A673 (cell line): ENCODE measurements at regions not wholly inside any gene's neighbourhood (a gene's known extent, or its start where the extent isn't known, plus 50 kb on each side); places are given as distances from the start of the nearest gene placed in this dataset.

Experiments used
- BruUV-seq: library from RNA; stranded (reverse); fragments of 400-500 nt; replicated peaks from 2 replicates; lab custom pipeline; 2021; lab: Mats Ljungman, UMichigan
- CTCF ChIA-PET: fragments of 300-600 bp; sonication (Branson Sonifier 250); formaldehyde crosslinking; loops from one replicate; lab custom pipeline; 2022; ENCODE audit warnings: antibody characterized with exemption; lab: Charles Lee
- POLR2A ChIA-PET: fragments of 300-600 bp; sonication (Branson Sonifier 250); formaldehyde crosslinking; loops from one replicate; lab custom pipeline; 2022; ENCODE audit warnings: antibody characterized with exemption; ENCODE audit not compliant: low non-redundant PET; lab: Charles Lee
- DNase-seq: peaks from one replicate; pipeline ENCODE4 v3.0.0-alpha.2; 2015; ENCODE audit warnings: low spot score
- H3K27ac ChIP-seq: fragments of 200-600 bp; sonication (generic); 2 replicates; pipeline ENCODE4 v1.5.1; 2016; ENCODE audit warnings: mixed run types, low read depth, mild to moderate bottlenecking, mixed read lengths, antibody characterized with exemption, low read length; ENCODE audit not compliant: poor library complexity, severe bottlenecking
- H3K27me3 ChIP-seq: fragments of 200-600 bp; sonication (generic); replicated peaks from 2 replicates; pipeline ENCODE4 v1.6.1; 2017; ENCODE audit warnings: mixed run types, low read depth, mild to moderate bottlenecking, mixed read lengths, antibody characterized with exemption, low read length; ENCODE audit not compliant: insufficient read depth, poor library complexity
- H3K36me3 ChIP-seq: fragments of 200-600 bp; sonication (generic); 2 replicates; pipeline ENCODE4 v1.6.1; 2016; ENCODE audit warnings: mixed run types, mild to moderate bottlenecking, mixed read lengths, antibody characterized with exemption, low read length; ENCODE audit not compliant: insufficient read depth, poor library complexity, severe bottlenecking
- H3K4me1 ChIP-seq: fragments of 200-600 bp; sonication (generic); 2 replicates; pipeline ENCODE4 v1.6.1; 2017; ENCODE audit warnings: mixed run types, mild to moderate bottlenecking, mixed read lengths, antibody characterized with exemption, low read length; ENCODE audit not compliant: insufficient read depth, poor library complexity, severe bottlenecking
- H3K4me3 ChIP-seq: fragments of 200-600 bp; sonication (generic); 2 replicates; pipeline ENCODE4 v1.5.1; 2016; ENCODE audit warnings: low read depth, mixed run types, mild to moderate bottlenecking, mixed read lengths, low read length; ENCODE audit not compliant: poor library complexity, severe bottlenecking
- H3K9me3 ChIP-seq: fragments of 200-600 bp; sonication (generic); 2 replicates; pipeline ENCODE4 v1.6.1; 2016; ENCODE audit warnings: mixed run types, low read depth, mild to moderate bottlenecking, mixed read lengths, antibody characterized with exemption, low read length; ENCODE audit not compliant: poor library complexity, severe bottlenecking
- EZH2 ChIP-seq: fragments of 200-600 bp; sonication (generic); IDR thresholded peaks from 2 replicates; pipeline ENCODE4 v1.6.1; 2017; ENCODE audit warnings: borderline replicate concordance, low read depth, mild to moderate bottlenecking, mixed read lengths, antibody characterized with exemption, low read length; ENCODE audit not compliant: poor library complexity, severe bottlenecking
- intact Hi-C: fragments of 100-400 bp; cut with micrococcal nuclease; formaldehyde crosslinking; loops from one replicate; pipeline ENCODE4 v1.10.0; 2022; ENCODE audit not compliant: unreplicated experiment
- TF ChIP-seq, protein P1 (sequence below): fragments of 300-800, 200-600 bp; sonication (generic); conservative IDR thresholded peaks from 2 replicates; pipeline ENCODE4 v1.5.1; 2017; ENCODE audit warnings: low read depth, mild to moderate bottlenecking, antibody characterized with exemption, low read length, moderate library complexity, mixed read lengths

DNA sequence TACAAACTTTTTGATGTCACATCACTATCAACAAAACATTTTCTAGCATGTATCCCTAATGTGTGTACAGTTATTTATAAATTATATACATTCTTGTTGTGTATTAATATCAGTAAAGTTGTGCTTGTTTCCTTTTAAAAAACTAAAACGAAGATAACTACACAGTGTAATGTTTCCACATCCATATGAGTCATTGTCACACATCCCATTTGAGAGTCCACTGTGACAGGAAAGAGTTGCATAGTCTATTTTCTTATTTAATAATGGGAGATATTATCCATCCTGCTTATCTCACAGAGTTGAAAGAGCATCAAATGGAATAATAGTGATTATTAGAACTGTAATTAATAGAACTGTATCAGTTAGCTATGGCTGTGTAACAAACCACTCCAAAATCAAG, 434.0 kb upstream of the CLINT1 start:
- no peak for TF ChIP-seq EZH2
- TF ChIP-seq, protein P1, sequence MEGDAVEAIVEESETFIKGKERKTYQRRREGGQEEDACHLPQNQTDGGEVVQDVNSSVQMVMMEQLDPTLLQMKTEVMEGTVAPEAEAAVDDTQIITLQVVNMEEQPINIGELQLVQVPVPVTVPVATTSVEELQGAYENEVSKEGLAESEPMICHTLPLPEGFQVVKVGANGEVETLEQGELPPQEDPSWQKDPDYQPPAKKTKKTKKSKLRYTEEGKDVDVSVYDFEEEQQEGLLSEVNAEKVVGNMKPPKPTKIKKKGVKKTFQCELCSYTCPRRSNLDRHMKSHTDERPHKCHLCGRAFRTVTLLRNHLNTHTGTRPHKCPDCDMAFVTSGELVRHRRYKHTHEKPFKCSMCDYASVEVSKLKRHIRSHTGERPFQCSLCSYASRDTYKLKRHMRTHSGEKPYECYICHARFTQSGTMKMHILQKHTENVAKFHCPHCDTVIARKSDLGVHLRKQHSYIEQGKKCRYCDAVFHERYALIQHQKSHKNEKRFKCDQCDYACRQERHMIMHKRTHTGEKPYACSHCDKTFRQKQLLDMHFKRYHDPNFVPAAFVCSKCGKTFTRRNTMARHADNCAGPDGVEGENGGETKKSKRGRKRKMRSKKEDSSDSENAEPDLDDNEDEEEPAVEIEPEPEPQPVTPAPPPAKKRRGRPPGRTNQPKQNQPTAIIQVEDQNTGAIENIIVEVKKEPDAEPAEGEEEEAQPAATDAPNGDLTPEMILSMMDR, result no peak
- CTCF ChIA-PET, result no interaction called here
- no peaks in the 10 kb centered on the region for H3K27me3 ChIP-seq
- H3K36me3 ChIP-seq, result no peaks in the 10 kb centered on the region
- H3K27ac ChIP-seq, result no peak overlapping the region
- POLR2A ChIA-PET, result no interaction called here
- H3K4me3 ChIP-seq, result no peak overlapping the region
- BruUV-seq, result no TSS peak
- intact Hi-C loops, result no loop called here
- no peaks in the 10 kb centered on the region for H3K9me3 ChIP-seq
- DNase-seq, result no peak
- no peaks in the 10 kb centered on the region for H3K4me1 ChIP-seq

DNA sequence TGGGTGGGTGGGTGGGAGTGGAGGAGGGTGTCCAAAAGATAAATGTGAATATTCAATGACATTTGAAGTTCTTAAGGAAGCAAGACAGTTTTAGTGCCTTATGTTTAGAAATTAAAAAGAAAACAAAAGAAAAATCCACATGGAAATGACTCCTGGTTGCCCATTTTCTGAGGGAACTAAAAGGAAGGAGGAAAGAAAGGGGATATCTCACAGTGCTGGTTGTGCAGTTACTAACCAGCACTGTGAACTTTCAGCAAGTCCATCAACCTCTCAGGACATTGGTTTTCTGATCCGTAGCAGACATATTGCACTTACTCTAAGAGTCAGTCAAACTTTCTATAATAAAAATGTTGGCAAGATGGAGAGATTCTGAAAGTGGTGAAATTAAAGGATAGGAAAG, 431.0 kb upstream of the CLINT1 start:
- CTCF ChIA-PET, result no interaction called here

GRCh38 chr5:158288272-158288657, 429.3 kb upstream of the CLINT1 start:
- ChIA-PET POLR2A (no interaction called here), CTCF (no interaction called here)
- BruUV-seq, result no TSS peak
- no peak for DNase-seq
- no peaks in the 10 kb centered on the region for H3K27me3 ChIP-seq
- H3K36me3 ChIP-seq, result no peaks in the 10 kb centered on the region
- no peak overlapping the region for H3K4me3 ChIP-seq
- H3K27ac ChIP-seq, result no peak overlapping the region
- TF ChIP-seq EZH2, result no peak
- TF ChIP-seq, protein P1, result no peak
- no peaks in the 10 kb centered on the region for H3K9me3 ChIP-seq
- no peaks in the 10 kb centered on the region for H3K4me1 ChIP-seq
- intact Hi-C loops, result no loop called here

More for the DNA sequence above, 431.0 kb upstream of the CLINT1 start:
- Histone ChIP-seq H3K4me3 (no peak overlapping the region), H3K4me1 (no peaks in the 10 kb centered on the region), H3K36me3 (no peaks in the 10 kb centered on the region), H3K27ac (no peak overlapping the region), H3K27me3 (no peaks in the 10 kb centered on the region), H3K9me3 (no peaks in the 10 kb centered on the region)
- intact Hi-C loops, result no loop called here
- DNase-seq, result no peak
- POLR2A ChIA-PET, result no interaction called here
- TF ChIP-seq, protein P1, result no peak
- TF ChIP-seq EZH2, result no peak
- no TSS peak for BruUV-seq
